Myocyte (in vitro differentiated cells): ENCODE measurements at regions not wholly inside any gene's neighbourhood (a gene's known extent, or its start where the extent isn't known, plus 50 kb on each side); places are given as distances from the start of the nearest gene placed in this dataset.
"Not testable (repeated sequence)": the region's sequence is repeated elsewhere in the genome, so short reads cannot be mapped to it uniquely, and the experiment has no call there.

Experiments used
- DNase-seq: peaks from one replicate; pipeline ENCODE4 v3.0.0-alpha.2; 2012; ENCODE audit warnings: low read depth

DNA sequence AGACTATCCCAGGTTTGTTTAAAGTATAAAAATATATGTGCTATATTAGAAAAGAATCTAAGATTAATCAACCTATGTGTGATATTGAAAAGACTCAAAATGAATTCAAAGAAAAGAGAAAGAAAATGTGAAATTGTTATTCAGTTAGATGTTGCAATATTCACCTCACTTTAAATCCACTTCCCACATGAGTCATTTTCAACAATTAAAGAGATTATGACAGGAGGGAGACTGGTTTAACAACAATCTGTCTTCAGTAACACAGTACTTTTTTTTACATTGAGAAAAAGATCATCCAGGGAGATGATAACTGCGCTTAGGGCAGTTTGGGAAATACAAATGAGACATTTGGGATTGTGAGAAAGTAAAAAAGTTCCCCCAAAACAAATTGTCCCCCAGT, 1246.2 kb downstream of the SLITRK1 start:
- DNase-seq, result peak; percentile 21

GRCh38 chr13:82634946-82635345, 1247.3 kb downstream of the SLITRK1 start:
- peak; percentile 17 for DNase-seq

GRCh38 chr13:82627183-82627582, 1255.1 kb downstream of the SLITRK1 start:
- DNase-seq, result no peak

DNA sequence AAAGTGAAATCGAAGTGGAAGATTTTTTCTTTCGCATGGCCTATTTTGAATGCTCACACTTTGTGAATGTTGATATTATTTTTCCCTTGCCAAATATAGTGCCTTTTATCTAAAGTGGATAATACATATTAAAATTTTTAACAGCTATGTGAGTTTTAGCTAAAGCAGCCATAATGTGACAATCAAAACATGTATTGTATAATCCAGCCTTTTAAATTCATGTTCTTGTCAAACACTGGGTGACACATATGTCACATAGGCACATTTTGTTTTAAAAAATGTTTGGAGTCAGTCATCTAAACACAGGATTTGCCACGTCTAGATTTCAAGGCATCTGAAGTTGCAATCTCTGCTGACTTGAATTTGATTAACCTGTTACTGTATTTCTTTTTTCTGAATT, 1256.6 kb downstream of the SLITRK1 start:
- DNase-seq, result no peak

- no peak for DNase-seq
Observed at GRCh38 chr13:82615043-82615442, 1267.2 kb downstream of the SLITRK1 start.

DNA sequence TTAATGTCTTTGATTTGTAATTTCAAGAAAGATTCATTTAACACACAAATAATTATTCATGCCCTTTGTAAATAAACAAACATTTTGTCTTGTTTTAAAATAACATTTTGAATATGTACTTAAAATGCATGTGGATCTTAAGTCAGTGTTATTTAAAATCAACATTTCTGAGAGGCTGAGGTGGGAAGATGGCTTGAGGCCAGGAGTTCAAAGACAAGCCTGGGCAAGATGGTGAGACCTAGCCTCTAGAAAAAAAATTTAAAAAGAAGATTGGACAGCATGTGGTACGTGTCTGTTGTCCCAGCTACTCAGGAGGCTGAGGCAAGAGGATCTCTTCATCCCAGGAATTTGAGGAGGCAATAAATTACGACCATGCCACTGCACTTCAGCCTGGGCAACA, 1268.2 kb downstream of the SLITRK1 start:
- no peak for DNase-seq

- DNase-seq, result no peak
Observed at GRCh38 chr13:82606008-82606407, 1276.3 kb downstream of the SLITRK1 start.

DNA sequence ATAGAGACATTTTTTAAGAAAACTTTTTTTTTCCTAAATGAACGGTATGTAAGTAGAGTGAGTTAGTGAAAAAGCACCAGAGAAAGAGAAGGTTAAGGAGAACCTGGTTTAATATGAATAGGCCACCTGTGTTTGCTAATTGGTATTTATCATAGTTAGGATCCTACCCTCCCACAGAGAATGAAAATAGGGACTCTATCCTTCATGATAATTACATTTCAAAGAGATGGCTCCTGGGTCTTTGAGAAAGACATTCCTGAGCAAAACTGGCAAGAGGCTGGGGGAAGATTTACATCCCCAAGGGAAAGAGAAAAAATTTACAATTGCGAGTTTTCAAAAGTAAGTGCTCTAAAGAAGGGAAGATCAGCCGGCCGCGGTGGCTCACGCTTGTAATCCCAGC, 1284.5 kb downstream of the SLITRK1 start:
- DNase-seq, result no peak

- DNase-seq, result no peak
Observed at GRCh38 chr13:82593239-82593638, 1289.0 kb downstream of the SLITRK1 start.

GRCh38 chr13:82571653-82572052, 1310.6 kb downstream of the SLITRK1 start:
- DNase-seq, result peak; percentile 12

- peak; percentile 55 for DNase-seq
Observed at GRCh38 chr13:82569581-82569980, 1312.7 kb downstream of the SLITRK1 start.

GRCh38 chr13:82566864-82567263, 1315.4 kb downstream of the SLITRK1 start:
- DNase-seq, result no peak

GRCh38 chr13:82565201-82565600, 1317.1 kb downstream of the SLITRK1 start:
- no peak for DNase-seq

DNA sequence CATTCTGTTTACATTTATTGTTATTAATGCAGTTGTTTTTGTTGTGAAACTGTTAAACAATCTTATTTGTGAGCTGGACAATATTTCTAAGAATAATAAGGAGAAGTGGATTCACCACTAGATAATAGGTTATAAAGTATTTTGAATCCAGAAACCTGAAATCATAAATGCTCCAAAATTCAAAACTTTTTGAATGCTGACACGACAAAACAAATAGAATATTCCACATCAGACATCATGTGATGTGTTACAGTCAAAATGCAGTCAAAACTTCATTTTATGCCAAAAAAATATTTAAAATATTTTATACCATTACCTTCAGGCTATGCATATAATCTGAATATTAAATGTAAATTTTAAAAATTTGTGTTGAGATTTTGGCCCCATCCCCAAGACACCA, 1321.4 kb downstream of the SLITRK1 start:
- no peak for DNase-seq

GRCh38 chr13:82522872-82523271, 1359.4 kb downstream of the SLITRK1 start:
- no peak for DNase-seq

DNA sequence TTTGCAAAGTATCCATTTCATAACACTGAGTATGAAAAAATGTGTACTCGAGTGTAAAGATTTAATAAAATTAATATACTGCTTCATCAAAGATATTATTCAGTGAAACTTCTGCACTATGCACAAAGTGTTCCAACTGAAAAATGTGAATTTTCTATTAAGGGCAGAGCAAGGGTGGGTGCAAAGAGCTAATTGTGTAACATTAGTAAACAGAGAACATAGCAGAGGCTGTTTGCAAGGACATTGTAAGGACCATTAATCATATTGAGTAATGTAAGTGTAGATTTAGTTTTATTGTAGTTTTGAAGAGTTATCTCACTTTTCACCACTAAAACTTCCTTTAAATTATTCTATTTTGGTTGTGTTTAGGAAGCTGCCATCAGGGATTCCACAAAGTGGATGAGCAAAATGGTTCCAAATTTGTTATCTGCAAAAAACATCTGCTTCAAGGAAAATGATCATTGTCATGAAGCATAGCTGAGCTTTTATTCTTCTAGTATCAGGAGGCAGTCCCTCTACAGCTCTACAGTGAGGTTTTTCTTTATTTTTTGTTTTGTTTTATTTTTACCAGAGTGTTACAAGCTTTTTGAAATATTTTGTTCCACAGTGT, 1375.4 kb downstream of the SLITRK1 start:
- no peak for DNase-seq

GRCh38 chr13:82501834-82502233, 1380.4 kb downstream of the SLITRK1 start:
- no peak for DNase-seq

GRCh38 chr13:82480415-82480814, 1401.9 kb downstream of the SLITRK1 start:
- no peak for DNase-seq

DNA sequence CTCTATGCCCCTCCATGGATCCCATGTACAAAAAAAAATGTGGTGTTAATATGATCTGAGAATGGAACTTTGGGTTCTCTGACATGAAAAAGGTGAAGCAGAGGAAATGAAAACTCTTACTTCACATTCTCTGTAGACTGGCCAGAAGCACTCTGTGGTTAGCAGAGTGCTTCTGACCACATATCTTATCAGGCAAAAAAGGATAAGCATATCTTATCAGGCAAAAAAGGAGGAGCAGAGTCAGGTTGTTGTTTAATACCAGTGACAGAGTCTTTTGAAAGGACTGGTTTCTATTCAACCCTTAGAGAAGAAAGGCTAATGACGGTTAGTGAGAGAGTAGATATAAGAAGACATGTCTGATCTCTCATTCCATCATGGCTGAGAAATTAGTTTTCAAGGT, 1404.8 kb downstream of the SLITRK1 start:
- no peak for DNase-seq

DNA sequence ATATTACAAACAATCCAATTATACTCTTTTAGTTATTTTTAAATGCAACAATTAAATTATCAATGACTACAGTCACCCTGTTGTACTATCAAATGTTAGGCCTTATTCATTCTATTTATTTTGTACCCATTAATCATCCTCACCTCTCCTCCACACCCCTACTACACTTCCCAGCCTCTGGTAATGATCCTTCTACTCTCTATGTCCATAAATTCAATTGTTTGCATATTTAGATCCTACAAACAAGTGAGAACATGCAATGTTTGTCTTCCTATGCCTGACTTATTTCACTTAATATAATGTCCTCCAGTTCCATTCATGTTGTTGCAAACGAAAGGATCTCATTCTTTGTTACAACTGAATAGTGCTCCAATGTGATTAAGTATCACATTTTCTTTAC, 1414.6 kb downstream of the SLITRK1 start:
- DNase-seq, result no peak

DNA sequence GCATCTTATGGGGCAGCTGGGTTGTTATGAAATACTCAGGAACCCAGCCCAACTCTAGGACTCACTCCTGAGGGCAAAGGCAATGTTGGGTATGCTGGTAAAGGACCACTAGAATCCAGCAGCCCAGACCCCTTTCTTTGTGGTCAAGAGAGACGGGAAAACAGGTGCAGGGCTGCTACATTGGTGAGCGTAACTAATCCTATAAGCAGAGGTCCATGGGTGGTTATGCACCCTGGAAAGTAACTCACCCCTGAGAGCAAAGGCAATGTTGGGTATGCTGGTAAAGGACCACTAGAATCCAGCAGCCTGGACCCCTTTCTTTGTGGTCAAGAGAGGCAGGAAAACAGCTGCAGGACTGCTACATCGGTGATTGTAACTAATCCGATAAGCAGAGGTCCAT, 1422.7 kb downstream of the SLITRK1 start:
- DNase-seq, result peak; percentile 37

GRCh38 chr13:82458169-82458568, 1424.1 kb downstream of the SLITRK1 start:
- no peak for DNase-seq

DNA sequence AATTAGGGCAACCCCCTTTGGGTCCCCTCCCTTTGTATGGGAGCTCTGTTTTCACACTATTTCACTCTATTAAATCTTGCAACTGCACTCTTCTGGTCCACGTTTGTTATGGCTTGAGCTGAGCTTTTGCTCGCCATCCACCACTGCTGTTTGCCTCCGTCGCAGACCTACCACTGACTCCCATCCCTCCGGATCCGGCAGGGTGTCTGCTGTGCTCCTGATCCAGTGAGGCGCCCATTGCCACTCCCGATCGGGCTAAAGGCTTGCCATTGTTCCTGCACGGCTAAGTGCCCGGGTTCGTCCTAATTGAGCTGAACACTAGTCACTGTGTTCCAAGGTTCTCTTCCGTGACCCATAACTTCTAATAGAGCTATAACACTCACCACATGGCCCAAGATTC, 1424.7 kb downstream of the SLITRK1 start:
- DNase-seq, result not testable (repeated sequence)
